DOHH2 (cell line): ENCODE measurements at regions not wholly inside any gene's neighbourhood (a gene's known extent, or its start where the extent isn't known, plus 50 kb on each side); places are given as distances from the start of the nearest gene placed in this dataset.

ENCODE experiments used
- H3F3A ChIP-seq: fragments of 200-600 bp; sonication (generic), shearing (Covaris generic); 2 replicates; pipeline ENCODE4 v1.6.0; 2016; ENCODE audit warnings: antibody characterized with exemption, mild to moderate bottlenecking; ENCODE audit not compliant: control insufficient read depth, insufficient read depth
- H3K27ac ChIP-seq: fragments of 200-600 bp; sonication (generic); 2 replicates; pipeline ENCODE4 v1.5.1; 2014; ENCODE audit warnings: low read depth, mild to moderate bottlenecking, low read length, moderate library complexity
- H3K27me3 ChIP-seq: fragments of 200-600 bp; sonication (generic); 2 replicates; pipeline ENCODE4 v1.6.1; 2014; ENCODE audit warnings: mild to moderate bottlenecking, low read length, mixed read lengths; ENCODE audit not compliant: control insufficient read depth
- H3K36me3 ChIP-seq: fragments of 200-600 bp; sonication (generic); 2 replicates; pipeline ENCODE4 v1.6.1; 2014; ENCODE audit warnings: mild to moderate bottlenecking, low read length, moderate library complexity, mixed read lengths; ENCODE audit not compliant: control insufficient read depth
- H3K4me1 ChIP-seq: fragments of 200-600 bp; sonication (generic); 2 replicates; pipeline ENCODE4 v1.6.1; 2014; ENCODE audit warnings: mild to moderate bottlenecking, low read length, mixed read lengths; ENCODE audit not compliant: control insufficient read depth
- H3K4me2 ChIP-seq: fragments of 200-600 bp; sonication (generic); 2 replicates; pipeline ENCODE4 v1.6.0; 2014; ENCODE audit warnings: mild to moderate bottlenecking, low read length, moderate library complexity
- H3K4me3 ChIP-seq: fragments of 200-600 bp; sonication (generic); 2 replicates; pipeline ENCODE4 v1.5.1; 2014; ENCODE audit warnings: mild to moderate bottlenecking, low read length, mixed read lengths
- H3K79me2 ChIP-seq: fragments of 200-600 bp; sonication (generic); 2 replicates; pipeline ENCODE4 v1.6.1; 2014; ENCODE audit warnings: mild to moderate bottlenecking, low read length, mixed read lengths; ENCODE audit not compliant: control insufficient read depth
- H3K9me2 ChIP-seq: fragments of 200-600 bp; sonication (generic); replicated peaks from 2 replicates; pipeline ENCODE4 v1.6.1; 2014; ENCODE audit warnings: mild to moderate bottlenecking, low read length, mixed read lengths; ENCODE audit not compliant: control insufficient read depth
- H3K9me3 ChIP-seq: fragments of 200-600 bp; sonication (generic); 2 replicates; pipeline ENCODE4 v1.6.1; 2014; ENCODE audit warnings: antibody characterized with exemption, low read length, mixed read lengths; ENCODE audit not compliant: control insufficient read depth, insufficient read depth
- H4K20me1 ChIP-seq: fragments of 200-600 bp; sonication (generic); 2 replicates; pipeline ENCODE4 v1.6.0; 2014; ENCODE audit warnings: low read depth, mild to moderate bottlenecking, antibody characterized with exemption, low read length, moderate library complexity; ENCODE audit not compliant: control insufficient read depth, insufficient read depth
- CTCF ChIP-seq: fragments of 200-600 bp; sonication (generic); IDR thresholded peaks from one replicate; pipeline ENCODE4 v1.5.1; 2014; ENCODE audit warnings: antibody characterized with exemption, mild to moderate bottlenecking, low read depth, low read length; ENCODE audit not compliant: poor library complexity, severe bottlenecking
- EZH2phosphoT487 ChIP-seq: fragments of 200-600 bp; sonication (generic); IDR thresholded peaks from 2 replicates; pipeline ENCODE4 v1.6.1; 2017; ENCODE audit warnings: borderline replicate concordance, mild to moderate bottlenecking, antibody characterized with exemption, low read length, moderate library complexity, mixed read lengths

- no peaks in the 10 kb centered on the region for H3K9me3 ChIP-seq
- peaks cover 100% of the 10 kb centered on the region for H3K79me2 ChIP-seq
- no peak overlapping the region for H3K27ac ChIP-seq
- peaks cover 54% of the 10 kb centered on the region for H3F3A ChIP-seq
- no peaks in the 10 kb centered on the region for H3K27me3 ChIP-seq
- H3K4me2 ChIP-seq: no peak overlapping the region
- H3K9me2 ChIP-seq: no peaks in the 10 kb centered on the region
- TF ChIP-seq EZH2phosphoT487 (no peak), CTCF (no peak)
- peaks cover 46% of the 10 kb centered on the region for H3K4me1 ChIP-seq
- no peak overlapping the region for H3K4me3 ChIP-seq
- peaks cover 98% of the 10 kb centered on the region for H3K36me3 ChIP-seq
- H4K20me1 ChIP-seq: peaks cover 23% of the 10 kb centered on the region; the same call in 1 of the 2 replicates
Observed at GRCh38 chr13:50071379-50071778, 56.1 kb downstream of the KCNRG start.

GRCh38 chr13:50072676-50073075, 57.4 kb downstream of the KCNRG start:
- H4K20me1 ChIP-seq: peaks cover 23% of the 10 kb centered on the region
- H3K4me1 ChIP-seq: peaks cover 57% of the 10 kb centered on the region
- H3K27me3 ChIP-seq: no peaks in the 10 kb centered on the region
- H3K9me3 ChIP-seq: no peaks in the 10 kb centered on the region
- no peak overlapping the region for H3K4me2 ChIP-seq
- no peak for TF ChIP-seq CTCF
- no peak for TF ChIP-seq EZH2phosphoT487
- H3K4me3 ChIP-seq: no peak overlapping the region
- H3F3A ChIP-seq: peaks cover 54% of the 10 kb centered on the region
- H3K27ac ChIP-seq: no peak overlapping the region; the same call in 1 of the 2 replicates
- no peaks in the 10 kb centered on the region for H3K9me2 ChIP-seq
- H3K36me3 ChIP-seq: peaks cover 95% of the 10 kb centered on the region
- H3K79me2 ChIP-seq: peaks cover 100% of the 10 kb centered on the region

DNA sequence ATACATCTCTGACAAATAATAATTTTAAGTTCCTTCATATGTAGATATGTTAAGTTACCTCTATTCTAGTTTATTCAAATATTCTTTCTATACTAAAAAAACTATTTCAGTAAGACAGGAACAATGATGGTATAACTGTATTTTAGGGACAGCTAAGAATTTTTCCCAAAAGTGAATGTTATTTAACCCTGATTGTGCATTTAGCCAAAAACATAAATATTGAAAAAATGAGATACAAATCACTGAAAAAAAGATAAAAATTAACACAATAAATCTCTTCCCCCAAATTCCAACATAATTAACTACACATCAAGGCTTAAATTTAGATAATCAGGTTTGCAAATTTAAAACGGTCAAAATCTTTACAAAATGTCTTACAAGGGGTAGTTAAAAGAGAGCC, 58.1 kb downstream of the KCNRG start:
- TF ChIP-seq EZH2phosphoT487: no peak
- H3F3A ChIP-seq: peaks cover 52% of the 10 kb centered on the region
- H3K79me2 ChIP-seq: peaks cover 100% of the 10 kb centered on the region
- H3K4me1 ChIP-seq: peaks cover 62% of the 10 kb centered on the region
- no peak overlapping the region for H3K4me3 ChIP-seq
- no peaks in the 10 kb centered on the region for H3K9me2 ChIP-seq
- H3K27me3 ChIP-seq: no peaks in the 10 kb centered on the region
- peaks cover 94% of the 10 kb centered on the region for H3K36me3 ChIP-seq
- no peaks in the 10 kb centered on the region for H3K9me3 ChIP-seq
- H3K27ac ChIP-seq: no peak overlapping the region
- H3K4me2 ChIP-seq: peak overlapping the region; percentile 89
- peaks cover 25% of the 10 kb centered on the region for H4K20me1 ChIP-seq

DNA sequence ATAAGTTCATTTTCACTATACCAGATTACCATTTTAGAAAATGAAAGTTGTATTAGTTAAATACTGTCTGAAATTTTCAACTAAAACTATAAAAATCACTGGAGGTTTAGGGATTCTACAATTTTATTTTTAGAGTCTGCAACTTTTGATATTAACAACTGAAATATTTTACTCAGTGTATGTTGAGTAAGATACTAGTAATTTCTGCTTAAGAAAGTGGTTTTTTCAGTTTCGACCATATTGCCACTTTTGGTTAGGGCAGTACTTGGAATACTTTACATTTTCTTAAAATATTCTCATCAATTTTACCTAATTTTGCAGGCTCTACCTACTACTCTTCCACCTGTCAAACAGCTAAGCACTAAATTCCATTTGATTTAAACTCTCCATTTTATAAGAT, 59.6 kb downstream of the KCNRG start:
- Histone ChIP-seq H3K9me2 (no peaks in the 10 kb centered on the region), H3K4me3 (peak overlapping the region; percentile 11), H3F3A (peaks cover 41% of the 10 kb centered on the region), H3K36me3 (peaks cover 94% of the 10 kb centered on the region), H3K4me2 (peak overlapping the region; percentile 89), H3K27ac (peak overlapping the region; percentile 65), H3K79me2 (peaks cover 100% of the 10 kb centered on the region), H4K20me1 (peaks cover 35% of the 10 kb centered on the region), H3K4me1 (peaks cover 67% of the 10 kb centered on the region), H3K9me3 (no peaks in the 10 kb centered on the region), H3K27me3 (no peaks in the 10 kb centered on the region)
- no peak for TF ChIP-seq CTCF
- no peak for TF ChIP-seq EZH2phosphoT487
